Inferior parietal cortex (tissue), 1 donor: ENCODE measurements at regions not wholly inside any gene's neighbourhood (a gene's known extent, or its start where the extent isn't known, plus 50 kb on each side); places are given as distances from the start of the nearest gene placed in this dataset.
"Not testable (repeated sequence)": the region's sequence is repeated elsewhere in the genome, so short reads cannot be mapped to it uniquely, and the experiment has no call there.

Experiments
- DNase-seq: peaks from one replicate; pipeline ENCODE4 v3.0.0-alpha.2; 2016; ENCODE audit errors: extremely low spot score

GRCh38 chr2:13597176-13597575, 880.4 kb downstream of the TRIB2 start:
- DNase-seq, result no peak

DNA sequence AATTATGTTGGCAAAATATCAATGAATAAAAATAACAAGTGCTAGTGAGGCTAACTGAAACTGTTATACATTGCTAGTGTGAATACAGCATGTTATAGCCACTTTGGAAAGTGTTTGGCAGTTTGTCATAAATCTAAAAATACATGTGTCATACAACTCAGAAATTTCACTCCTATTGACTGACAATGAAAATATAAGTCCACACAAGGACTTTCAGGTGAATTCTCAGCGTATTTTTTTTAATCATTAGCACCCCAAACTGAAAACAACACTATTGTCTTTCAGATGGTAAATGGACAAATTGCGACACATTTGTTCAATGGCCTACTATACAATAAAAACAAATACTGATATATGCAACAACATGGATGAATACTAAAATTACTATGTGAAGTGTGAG, 884.8 kb downstream of the TRIB2 start:
- DNase-seq, result no peak

- DNase-seq, result no peak
Measured at GRCh38 chr2:13604951-13605661, 888.4 kb downstream of the TRIB2 start.

DNA sequence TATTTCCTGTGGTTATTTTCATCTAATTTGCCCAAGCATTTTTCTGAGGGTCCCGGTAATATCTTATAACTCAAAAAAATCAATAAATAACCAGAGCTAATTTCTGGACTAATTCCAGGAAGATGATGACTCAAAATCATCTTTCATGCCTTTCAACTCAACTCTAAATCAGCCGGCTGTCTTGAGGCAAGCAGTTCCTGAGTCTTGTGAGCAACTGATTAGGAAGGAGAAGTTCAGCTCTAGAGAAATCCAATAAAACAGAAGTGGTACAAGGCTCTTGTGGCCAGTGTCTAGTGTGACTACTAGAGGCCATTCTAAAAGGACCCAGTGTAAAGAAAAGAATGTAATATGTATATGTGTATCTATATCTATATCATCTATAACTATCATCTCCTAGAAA, 890.4 kb downstream of the TRIB2 start:
- no peak for DNase-seq

DNA sequence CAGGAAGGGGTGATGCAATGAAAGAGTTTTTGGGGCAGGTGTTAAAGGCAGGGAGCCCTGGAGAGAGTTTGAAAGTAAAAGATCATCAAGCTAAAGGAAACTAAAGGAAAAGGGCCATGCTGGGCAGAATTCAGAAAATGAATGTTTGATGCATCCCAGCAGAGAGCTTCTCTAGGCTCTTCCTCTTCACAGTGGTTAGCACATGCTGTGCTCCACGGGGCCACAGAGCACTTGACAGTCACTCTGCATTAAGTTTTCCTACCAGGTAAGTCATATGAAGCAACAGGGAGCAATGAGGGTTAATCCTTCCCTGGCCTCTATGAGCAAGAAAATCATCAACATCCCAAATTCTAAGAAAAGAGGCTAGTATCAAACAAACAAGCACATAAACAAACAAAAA, 895.2 kb downstream of the TRIB2 start:
- DNase-seq, result no peak

DNA sequence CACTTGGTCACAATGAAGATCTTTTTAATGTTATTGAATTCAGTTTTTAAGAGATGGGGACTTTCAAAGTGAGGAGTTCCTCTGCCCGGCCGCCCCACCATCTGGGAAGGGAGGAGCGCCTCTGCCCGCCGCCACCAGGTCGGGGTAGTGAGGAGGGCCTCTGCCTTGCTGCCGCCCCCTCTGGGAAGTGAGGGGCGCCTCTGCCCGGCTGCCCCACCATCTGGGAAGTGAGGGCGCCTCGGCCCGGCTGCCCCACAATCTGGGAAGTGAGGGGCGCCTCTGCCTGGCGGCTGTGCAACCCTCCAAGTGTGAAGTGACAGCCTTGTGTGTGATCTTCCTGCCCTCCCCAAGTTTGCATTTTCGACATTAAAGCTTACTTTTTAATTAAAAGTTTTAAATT, 899.3 kb downstream of the TRIB2 start:
- DNase-seq, result no peak

GRCh38 chr2:13616616-13617015, 899.9 kb downstream of the TRIB2 start:
- DNase-seq, result no peak

DNA sequence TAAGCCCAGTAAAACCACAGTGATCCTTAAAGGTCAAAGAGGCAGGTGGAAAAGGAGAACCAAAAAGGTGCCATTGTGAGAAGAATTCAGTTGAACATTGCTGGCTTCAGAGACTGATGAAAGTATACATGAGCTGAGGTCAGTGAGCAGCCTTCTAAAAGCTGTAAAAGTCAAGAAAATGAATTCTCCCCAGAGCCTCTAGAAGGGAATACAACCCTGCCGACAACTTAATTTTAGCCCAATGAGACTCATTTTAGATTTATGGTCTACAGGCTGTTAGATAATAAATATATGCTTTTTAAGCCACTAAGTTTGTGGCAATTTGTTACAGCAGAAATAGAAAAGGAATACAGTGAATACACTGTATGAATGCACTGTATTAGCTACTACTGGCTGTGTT, 911.4 kb downstream of the TRIB2 start:
- no peak for DNase-seq

- no peak for DNase-seq
Measured at GRCh38 chr2:13638181-13638580, 921.4 kb downstream of the TRIB2 start.

- DNase-seq, result no peak
Measured at GRCh38 chr2:13649918-13650317, 933.2 kb downstream of the TRIB2 start.

- DNase-seq, result no peak
Measured at GRCh38 chr2:13650586-13651180, 933.9 kb downstream of the TRIB2 start.

DNA sequence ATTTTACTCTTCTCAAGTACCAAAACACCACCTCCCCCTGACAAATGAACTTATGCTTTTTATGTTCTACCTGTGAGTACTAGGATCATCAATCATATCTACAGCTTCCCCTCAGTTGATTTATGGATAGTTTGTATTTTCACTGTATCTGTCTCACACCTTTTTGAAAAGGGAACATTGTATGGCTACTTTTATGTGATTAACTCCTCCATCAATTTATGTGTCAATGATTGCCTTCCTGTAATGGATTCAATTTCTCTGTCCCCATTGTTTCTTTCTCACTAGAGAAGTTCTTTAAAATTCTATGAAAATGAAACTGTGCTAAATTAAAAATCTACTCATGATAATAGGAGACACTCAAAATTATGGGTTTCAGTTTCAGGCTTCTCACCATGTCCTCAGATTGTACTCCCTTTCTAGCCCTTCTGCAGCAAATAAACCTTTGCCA, 935.0 kb downstream of the TRIB2 start:
- no peak for DNase-seq

- no peak for DNase-seq
Measured at GRCh38 chr2:13652531-13653313, 936.0 kb downstream of the TRIB2 start.

DNA sequence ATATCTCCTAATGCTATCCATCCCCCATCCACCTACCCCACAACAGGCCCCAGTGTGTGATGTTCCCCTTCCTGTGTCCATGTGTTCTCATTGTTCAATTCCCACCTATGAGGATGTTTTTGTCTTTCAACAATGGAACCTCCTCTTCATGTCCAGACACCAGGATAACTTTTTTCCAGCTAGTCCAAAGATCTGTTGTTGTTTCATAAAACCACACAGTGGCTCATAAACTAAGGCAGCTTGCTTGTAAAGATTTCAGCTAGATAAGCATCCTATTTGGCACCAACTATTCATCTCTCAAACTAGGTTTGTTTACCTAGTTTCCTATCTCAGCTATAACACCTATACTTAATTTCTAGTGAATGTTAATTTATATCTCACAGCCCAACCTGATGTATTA, 937.7 kb downstream of the TRIB2 start:
- DNase-seq, result no peak

DNA sequence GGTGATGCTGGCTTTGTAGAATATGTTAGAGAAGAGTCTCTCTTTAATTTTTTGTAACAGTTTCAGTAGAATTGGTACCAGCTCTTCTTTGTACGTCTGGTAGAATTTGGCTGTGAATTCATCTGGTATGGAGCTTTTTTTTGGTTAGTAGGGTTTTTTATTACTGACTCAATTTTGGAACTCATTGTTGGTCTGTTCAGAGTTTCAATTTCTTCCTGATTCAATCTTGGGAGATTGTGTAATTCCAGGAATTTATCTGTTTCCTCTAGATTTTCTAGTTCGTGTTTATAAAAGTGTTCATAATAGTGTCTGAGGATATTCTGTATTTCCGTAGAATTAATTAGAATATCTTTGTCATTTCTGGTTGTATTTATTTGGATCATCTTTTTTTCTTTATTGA, 943.5 kb downstream of the TRIB2 start:
- DNase-seq, result no peak

DNA sequence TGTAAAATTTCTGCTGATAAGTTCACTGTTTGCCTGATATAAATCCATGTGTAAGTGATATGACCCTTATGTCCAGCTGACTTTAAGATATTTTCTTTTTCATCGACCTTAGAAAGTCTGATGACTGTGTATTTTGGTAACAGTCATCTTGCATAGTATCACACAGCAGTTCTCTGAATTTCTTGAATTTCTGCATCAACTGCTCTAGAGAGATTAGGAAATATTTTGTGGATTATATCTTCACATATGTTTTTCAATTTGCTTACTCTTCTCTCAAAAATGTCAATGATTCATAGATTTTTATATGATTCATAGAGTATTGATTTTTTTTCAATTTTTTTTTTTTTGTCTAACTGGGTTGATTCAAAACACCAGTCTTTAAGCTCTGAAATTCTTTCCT, 945.3 kb downstream of the TRIB2 start:
- DNase-seq, result no peak

DNA sequence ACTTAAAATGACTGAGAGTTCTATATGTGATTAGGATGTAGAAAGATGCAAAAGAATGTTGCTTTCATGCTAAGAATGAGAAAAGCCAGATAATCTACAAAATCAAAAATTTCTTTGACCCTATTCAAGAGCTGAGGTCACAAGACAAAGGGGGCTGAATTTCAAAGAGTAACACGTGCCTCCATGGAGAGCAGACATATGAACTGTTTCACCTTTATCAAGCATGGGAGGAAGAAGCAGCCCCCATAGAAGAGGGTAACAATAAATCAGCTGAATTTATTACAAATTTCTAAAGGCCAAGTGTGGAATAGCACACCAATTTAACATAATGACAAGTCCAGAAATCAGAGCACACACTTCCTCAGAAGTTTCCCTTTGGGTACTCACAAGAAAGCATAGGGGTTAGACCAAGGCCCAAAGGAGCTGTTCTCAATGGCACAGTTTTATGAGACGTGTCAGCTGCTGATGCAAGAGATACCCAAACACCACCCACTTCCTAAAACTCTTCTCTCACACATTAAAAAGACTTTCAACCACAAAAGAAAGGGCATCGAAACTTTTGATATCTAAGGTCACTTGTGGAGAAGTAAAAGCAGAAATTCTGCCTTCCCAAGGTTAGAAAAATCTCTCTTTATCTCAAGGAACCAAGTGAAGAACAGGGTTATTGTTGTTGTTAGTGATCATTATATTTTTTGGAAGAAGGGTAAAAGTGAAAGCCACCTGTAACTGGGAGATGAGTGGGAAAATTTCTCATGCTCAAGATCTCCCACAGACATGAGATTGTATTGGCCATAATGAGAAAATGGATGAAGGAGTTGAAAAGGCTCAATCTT, 950.1 kb downstream of the TRIB2 start:
- no peak for DNase-seq

DNA sequence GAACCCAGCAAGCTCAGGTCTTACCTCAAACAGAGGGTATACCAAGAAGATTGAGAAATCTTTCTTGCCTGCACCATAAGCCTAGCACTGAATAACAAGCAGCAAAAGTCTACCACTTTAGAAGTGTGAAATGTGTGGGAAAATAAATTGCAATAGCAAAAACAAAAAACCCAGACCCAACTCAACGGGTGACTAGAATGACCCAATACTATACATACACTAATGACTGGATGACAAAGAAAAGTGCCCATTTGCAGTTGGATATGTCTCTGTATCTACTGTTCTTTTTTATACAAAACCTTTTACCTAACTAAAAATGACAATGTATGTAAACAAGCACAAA, 950.6 kb downstream of the TRIB2 start:
- no peak for DNase-seq

GRCh38 chr2:13669607-13670006, 952.9 kb downstream of the TRIB2 start:
- DNase-seq, result no peak

- DNase-seq, result not testable (repeated sequence)
Measured at GRCh38 chr2:13673821-13674220, 957.1 kb downstream of the TRIB2 start.

DNA sequence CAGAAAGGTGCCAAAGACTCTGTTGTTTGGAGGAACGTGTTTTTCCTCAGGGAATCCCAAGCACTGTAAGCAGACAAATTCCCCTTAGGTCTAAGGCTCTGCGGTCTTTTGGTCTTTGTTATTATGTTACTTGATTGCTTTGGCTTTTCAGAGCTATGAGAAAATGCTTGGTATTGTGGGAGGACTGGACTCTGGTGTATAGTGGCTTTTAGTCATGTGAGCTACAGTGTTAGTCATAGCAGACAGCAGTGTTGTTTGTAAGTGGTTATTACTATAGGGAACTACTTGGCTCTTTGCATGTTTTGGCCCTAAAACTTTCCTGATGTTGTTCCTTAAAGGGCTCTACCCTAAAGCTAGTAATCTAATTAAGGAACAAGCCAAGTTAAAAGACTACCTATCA, 956.2 kb upstream of the LRATD1 start:
- DNase-seq, result no peak

DNA sequence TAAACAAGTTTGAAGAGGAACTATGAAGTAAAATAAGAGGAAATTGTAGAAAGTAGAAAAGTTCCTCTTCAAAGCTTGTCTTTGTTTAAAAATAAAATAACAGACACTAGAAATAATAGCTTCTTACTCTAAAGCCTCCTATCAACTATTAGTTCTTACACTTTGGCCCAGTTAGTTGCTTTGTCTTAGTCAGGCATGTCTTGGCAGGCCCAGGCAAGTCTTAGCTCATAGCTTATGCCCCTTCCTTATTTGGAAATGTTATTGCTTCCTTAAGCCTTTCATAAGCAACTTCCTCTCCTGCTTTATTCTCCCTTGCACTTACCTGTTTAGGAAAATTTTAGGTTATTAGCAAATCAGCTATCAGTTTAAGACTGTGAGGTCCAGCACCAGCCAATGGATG, 950.6 kb upstream of the LRATD1 start:
- DNase-seq, result no peak
